GM12872 (cell line): ENCODE measurements at regions not wholly inside any gene's neighbourhood (a gene's known extent, or its start where the extent isn't known, plus 50 kb on each side); places are given as distances from the start of the nearest gene placed in this dataset.

ENCODE experiments used
- TF ChIP-seq, protein P1 (sequence below): IDR thresholded peaks from 3 replicates; pipeline ENCODE4 v1.5.1; 2011; ENCODE audit warnings: low read depth, mild to moderate bottlenecking, low read length, moderate library complexity; ENCODE audit not compliant: insufficient read depth

DNA sequence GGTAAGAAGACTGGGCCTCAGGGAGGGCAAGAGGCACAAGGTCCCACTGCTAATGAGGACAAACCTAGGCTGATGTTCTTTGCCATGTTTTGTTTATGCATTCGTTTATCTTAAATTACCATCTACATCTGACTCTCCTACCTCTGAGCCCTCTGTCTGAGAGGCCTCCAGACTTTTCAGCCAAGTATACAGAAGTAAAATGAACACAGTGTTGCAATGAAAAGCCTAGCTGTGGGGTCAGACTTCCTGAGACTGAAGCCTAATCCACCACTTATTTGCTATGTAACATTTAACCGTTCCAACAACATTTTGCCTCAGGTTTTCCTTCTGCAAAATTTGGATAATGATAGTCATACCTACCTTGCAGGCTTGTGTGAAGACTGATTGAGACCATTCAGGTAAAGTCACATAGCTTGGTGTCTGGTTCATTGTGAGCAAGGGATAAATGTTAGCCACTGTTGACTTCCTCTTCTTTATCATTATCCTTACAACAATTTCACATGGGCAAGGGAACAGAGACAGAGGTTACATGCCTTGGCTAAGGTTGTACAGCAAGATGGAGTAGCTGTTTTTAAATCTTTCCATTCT lies 374.9 kb upstream of the CLINT1 start:
- TF ChIP-seq, protein P1, sequence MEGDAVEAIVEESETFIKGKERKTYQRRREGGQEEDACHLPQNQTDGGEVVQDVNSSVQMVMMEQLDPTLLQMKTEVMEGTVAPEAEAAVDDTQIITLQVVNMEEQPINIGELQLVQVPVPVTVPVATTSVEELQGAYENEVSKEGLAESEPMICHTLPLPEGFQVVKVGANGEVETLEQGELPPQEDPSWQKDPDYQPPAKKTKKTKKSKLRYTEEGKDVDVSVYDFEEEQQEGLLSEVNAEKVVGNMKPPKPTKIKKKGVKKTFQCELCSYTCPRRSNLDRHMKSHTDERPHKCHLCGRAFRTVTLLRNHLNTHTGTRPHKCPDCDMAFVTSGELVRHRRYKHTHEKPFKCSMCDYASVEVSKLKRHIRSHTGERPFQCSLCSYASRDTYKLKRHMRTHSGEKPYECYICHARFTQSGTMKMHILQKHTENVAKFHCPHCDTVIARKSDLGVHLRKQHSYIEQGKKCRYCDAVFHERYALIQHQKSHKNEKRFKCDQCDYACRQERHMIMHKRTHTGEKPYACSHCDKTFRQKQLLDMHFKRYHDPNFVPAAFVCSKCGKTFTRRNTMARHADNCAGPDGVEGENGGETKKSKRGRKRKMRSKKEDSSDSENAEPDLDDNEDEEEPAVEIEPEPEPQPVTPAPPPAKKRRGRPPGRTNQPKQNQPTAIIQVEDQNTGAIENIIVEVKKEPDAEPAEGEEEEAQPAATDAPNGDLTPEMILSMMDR, result no peak

DNA sequence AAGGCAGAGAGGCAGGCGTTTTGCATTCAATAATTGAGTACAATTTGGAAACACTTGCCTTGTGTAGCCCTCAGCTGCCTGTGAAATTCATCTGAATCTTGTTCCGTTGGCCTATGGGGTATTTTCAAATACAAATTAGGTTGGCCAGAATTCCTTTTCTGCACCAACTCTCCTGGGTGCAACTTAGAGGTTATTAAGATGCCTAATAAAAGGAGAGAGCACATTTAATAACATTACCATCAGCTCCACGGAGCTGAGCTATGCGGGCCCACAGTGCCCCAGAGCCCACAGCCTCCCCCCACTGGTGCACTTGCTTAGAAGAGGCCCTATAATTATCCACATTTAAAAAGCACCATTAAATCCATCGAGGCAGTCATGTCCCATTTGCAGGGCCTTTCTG lies 367.6 kb upstream of the CLINT1 start:
- TF ChIP-seq, protein P1, result no peak

DNA sequence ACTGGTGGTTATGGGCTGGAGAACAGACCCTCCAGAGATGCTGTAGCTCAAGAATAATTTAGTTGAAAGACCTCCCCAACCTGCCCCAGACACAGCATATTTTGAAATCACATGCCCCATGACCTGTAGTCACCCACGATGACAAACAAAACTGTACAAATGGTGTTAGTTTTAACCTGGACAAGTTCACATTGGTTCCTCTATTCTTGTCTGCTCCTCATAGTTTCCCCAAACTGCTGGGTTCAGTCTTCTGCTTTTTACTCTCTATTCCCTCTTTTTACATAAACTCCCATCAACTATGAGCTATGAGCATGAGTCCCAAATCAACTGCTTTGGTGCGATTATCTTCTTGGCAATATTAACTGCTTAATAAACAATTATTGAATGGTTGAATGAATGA lies 365.3 kb upstream of the CLINT1 start:
- TF ChIP-seq, protein P1, result no peak

DNA sequence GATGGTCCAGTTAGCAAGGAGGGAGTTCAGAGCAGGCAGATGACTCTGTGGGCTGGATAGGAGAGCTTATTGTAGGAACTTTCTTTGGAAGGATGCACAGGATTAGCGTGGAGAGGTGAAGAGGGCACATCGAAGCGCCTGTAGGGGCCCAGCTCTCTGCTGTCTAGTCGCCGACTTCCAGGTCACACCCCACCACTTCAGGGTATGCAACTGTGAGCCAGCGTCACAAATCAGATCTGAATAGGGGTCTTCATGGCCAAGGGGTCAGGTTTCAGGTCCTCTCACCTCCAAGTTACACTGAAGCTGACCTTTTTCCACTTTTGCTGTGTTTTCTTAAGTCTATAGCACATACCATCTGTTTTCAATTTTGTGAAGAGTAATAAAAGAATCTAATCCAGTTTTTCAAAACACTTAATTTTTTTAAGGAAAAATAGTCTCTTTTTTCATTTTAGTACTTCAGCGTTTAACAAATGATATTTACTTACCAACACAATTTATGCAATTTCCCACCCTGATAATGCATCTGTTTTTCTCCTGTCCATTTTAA lies 364.2 kb upstream of the CLINT1 start:
- TF ChIP-seq, protein P1, result no peak

DNA sequence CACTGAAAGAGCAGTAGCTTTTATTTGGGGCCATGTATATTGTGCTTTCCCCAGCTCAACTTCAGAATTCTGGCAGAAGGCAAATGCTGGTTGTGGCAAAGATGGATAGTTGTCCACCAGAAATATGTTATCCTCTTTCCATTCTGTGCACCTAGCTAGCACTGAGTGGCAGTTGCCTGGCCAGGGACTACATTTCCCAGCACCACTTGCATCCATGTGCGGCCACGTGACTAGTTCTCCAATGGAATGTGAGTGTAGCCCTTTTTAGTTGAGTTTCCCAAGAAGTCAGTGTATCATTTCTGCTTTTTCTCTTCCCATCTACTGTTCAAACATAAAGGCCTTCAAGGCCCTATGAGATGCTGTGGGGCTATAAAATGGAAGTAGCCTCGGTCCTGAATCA lies 354.0 kb upstream of the CLINT1 start:
- TF ChIP-seq, protein P1, result no peak

DNA sequence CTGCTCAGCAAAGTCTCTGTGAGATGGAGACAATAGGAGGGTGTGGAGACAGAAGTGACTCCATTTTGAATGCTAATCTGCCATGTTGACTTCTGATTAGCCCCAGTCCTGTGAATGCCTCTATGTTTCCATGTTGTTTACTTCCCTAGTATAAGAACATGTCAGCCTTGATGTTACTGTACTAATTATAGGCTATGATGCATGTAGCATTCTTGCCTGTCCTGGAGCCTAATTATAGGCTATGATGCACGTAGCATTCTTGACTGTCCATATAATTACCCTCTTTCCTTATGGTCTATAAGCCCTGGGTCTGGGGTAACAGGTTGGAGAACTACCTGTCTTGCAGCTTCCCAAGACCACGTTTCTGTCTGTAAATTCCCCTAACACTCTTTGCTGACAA lies 353.3 kb upstream of the CLINT1 start:
- TF ChIP-seq, protein P1, result no peak

DNA sequence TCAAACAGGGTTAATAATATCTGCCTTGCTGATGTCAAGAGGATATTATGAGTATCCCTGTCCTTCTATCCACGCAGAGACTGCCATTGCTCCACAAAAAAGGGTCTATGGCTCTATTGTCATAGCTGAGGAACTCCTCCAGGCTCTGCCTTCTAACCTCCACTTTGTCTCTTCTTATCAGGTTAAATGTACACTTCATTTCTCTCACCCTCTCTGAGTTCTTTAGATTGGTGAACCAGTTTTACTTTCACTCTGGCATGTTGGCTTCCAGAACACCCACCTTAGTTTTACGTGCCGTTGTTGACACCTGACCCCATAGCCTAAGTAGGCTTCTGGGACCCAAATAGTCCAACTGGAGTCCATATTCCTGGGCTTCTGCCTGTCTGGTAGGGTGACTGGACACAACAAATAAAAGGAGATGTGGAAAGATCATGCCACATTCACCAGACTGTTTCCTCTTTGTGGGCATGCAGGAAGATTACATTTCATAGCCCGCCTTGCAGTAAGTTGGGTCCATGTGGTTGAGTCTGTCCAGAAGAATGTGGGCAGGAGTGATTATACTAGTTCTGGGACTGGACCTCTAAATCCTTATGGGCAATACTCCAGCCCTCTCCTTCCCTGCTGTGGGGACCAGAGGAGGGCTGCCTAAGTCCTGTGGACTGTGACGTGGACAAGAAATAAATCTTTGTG lies 350.4 kb upstream of the CLINT1 start:
- TF ChIP-seq, protein P1, result no peak
